ENCODE measurements at regions not wholly inside any gene's neighbourhood (a gene's known extent, or its start where the extent isn't known, plus 50 kb on each side); places are given as distances from the start of the nearest gene placed in this dataset.
"Not testable (repeated sequence)": the region's sequence is repeated elsewhere in the genome, so short reads cannot be mapped to it uniquely, and the experiment has no call there.

GRCh38 chr3:159473206-159473605, 515.4 kb upstream of the IL12A start:
- DNase-seq, result no peak

- no peak for DNase-seq
Observed at GRCh38 chr3:159480046-159480445, 508.6 kb upstream of the IL12A start.

- no peak for DNase-seq
Observed at GRCh38 chr3:159482241-159482993, 506.2 kb upstream of the IL12A start.

- no peak for DNase-seq
Observed at GRCh38 chr3:159482994-159483367, 505.7 kb upstream of the IL12A start.

GRCh38 chr3:159486580-159486979, 502.1 kb upstream of the IL12A start:
- no peak for DNase-seq

- no peak for DNase-seq
Observed at GRCh38 chr3:159487304-159487703, 501.3 kb upstream of the IL12A start.

- no peak for DNase-seq
Observed at GRCh38 chr3:159488602-159489001, 500.0 kb upstream of the IL12A start.

GRCh38 chr3:159497361-159497760, 491.3 kb upstream of the IL12A start:
- no peak for DNase-seq

- no peak for DNase-seq
Observed at GRCh38 chr3:159499031-159499793, 489.4 kb upstream of the IL12A start.

GRCh38 chr3:159501029-159501428, 487.6 kb upstream of the IL12A start:
- DNase-seq, result no peak

GRCh38 chr3:159502986-159503385, 485.6 kb upstream of the IL12A start:
- no peak for DNase-seq

GRCh38 chr3:159510988-159511387, 477.6 kb upstream of the IL12A start:
- DNase-seq, result not testable (repeated sequence)

- DNase-seq, result no peak
Observed at GRCh38 chr3:159513444-159513843, 475.2 kb upstream of the IL12A start.

- no peak for DNase-seq
Observed at GRCh38 chr3:159513867-159514380, 474.7 kb upstream of the IL12A start.

GRCh38 chr3:159517105-159517504, 471.5 kb upstream of the IL12A start:
- DNase-seq, result no peak

- no peak for DNase-seq
Observed at GRCh38 chr3:159520638-159521037, 468.0 kb upstream of the IL12A start.

GRCh38 chr3:159522276-159522675, 466.4 kb upstream of the IL12A start:
- no peak for DNase-seq

GRCh38 chr3:159528251-159528895, 460.3 kb upstream of the IL12A start:
- no peak for DNase-seq

GRCh38 chr3:159532577-159532976, 456.1 kb upstream of the IL12A start:
- DNase-seq, result no peak

- no peak for DNase-seq
Observed at GRCh38 chr3:159534496-159534895, 454.1 kb upstream of the IL12A start.

GRCh38 chr3:159536876-159537275, 451.8 kb upstream of the IL12A start:
- no peak for DNase-seq

- no peak for DNase-seq
Observed at GRCh38 chr3:159538507-159538906, 450.1 kb upstream of the IL12A start.

- no peak for DNase-seq
Observed at GRCh38 chr3:159540882-159541495, 447.6 kb upstream of the IL12A start.

All from skin of body (tissue), 1 donor.